ENCODE measurements at regions not wholly inside any gene's neighbourhood (a gene's known extent, or its start where the extent isn't known, plus 50 kb on each side); places are given as distances from the start of the nearest gene placed in this dataset.
A peak's percentile ranks its signal among the peaks of the same experiment; 100 is the strongest.

- FAIRE-seq (no peak), DNase-seq (ENCODE audit: low read depth in 1 of 2, low spot score in 1 of 2) (no peak), ATAC-seq (no peak)
- TF ChIP-seq BHLHE40 (IDR thresholded peaks at IDR 0.05; ENCODE audit: low read depth, low read length) (no peak), ZC3H11A (IDR thresholded peaks at IDR 0.05) (no peak), NPAS2 (CRISPR knock-in tag; IDR thresholded peaks at IDR 0.05; ENCODE audit: borderline replicate concordance) (no peak), KDM5A (IDR thresholded peaks at IDR 0.05) (no peak), GATA3 (IDR thresholded peaks at IDR 0.05; ENCODE audit: borderline replicate concordance) (no peak), PBX3 (IDR thresholded peaks at IDR 0.05) (no peak), HOXB13 (CRISPR knock-in tag; IDR thresholded peaks at IDR 0.05; ENCODE audit: low read depth) (no peak), PHF8 (IDR thresholded peaks at IDR 0.05; ENCODE audit: borderline replicate concordance, low read depth) (no peak), RARB (CRISPR knock-in tag; IDR thresholded peaks at IDR 0.05) (no peak), BCL3 (IDR thresholded peaks at IDR 0.05) (no peak), ATOH8 (CRISPR knock-in tag; IDR thresholded peaks at IDR 0.05; ENCODE audit: low read depth) (no peak), NFE2L2 (conservative IDR thresholded peaks at IDR 0.05; ENCODE audit: low read length) (no peak), HEYL (CRISPR knock-in tag; IDR thresholded peaks at IDR 0.05) (no peak), SMC3 (IDR thresholded peaks at IDR 0.05) (no peak), RNF2 (IDR thresholded peaks at IDR 0.05; ENCODE audit: borderline replicate concordance, low read depth) (no peak), CHD4 (IDR thresholded peaks at IDR 0.05; ENCODE audit: borderline replicate concordance) (no peak), CEBPB (IDR thresholded peaks at IDR 0.05) (no peak), SREBF2 (IDR thresholded peaks at IDR 0.05) (no peak), REST (IDR thresholded peaks at IDR 0.05) (no peak)
- Histone ChIP-seq H3K9me3 (0 out of 3 replicates have a peak, but pooled peaks cover 10% of the 10 kb centered on the region), H3K4me2 (no peak overlapping the region), H3K4me1 (0 out of 3 replicates have a peak, but pooled peaks cover 4% of the 10 kb centered on the region), H3K27ac (no peak overlapping the region), H3K4me3 (no peak overlapping the region)
- ChIA-PET POLR2A (interaction anchor here (0.7 kb wide), 1 partner anchor 107 kb away, joined by 4 read pairs; no protein-coding TSS in a partner anchor), CTCF (interaction anchor here (0.6 to 5.6 kb wide), 12 partner anchors 9 to 261 kb away, joined by 3 to 44 read pairs (median 4); no protein-coding TSS in a partner anchor)
Observed at GRCh38 chr6:41423002-41423401, 87.6 kb downstream of the NCR2 start.

GRCh38 chr6:41424370-41425058, 89.1 kb downstream of the NCR2 start:
- Histone ChIP-seq H3K4me1 (0 out of 3 replicates have a peak, but pooled peaks cover 4% of the 10 kb centered on the region), H3K9me3 (0 out of 3 replicates have a peak, but pooled peaks cover 3% of the 10 kb centered on the region), H3K4me3 (no peak overlapping the region), H3K27ac (peak overlapping the region in 1 of 2 experiments; percentile 59; a peak in 2 of 6 replicates), H3K4me2 (no peak overlapping the region)
- DNase-seq (ENCODE audit: low read depth in 1 of 2, low spot score in 1 of 2) = peak; percentile 64
- no peak for FAIRE-seq
- ChIA-PET CTCF (interaction anchor here (0.6 to 5.6 kb wide), 36 partner anchors 8 to 289 kb away, joined by 3 to 44 read pairs (median 4); no protein-coding TSS in a partner anchor), POLR2A (no interaction called here)
- 15% methylated on average over 4 of the region's 4 CpGs for WGBS (ENCODE audit: missing lambda C conversion rate)
- ATAC-seq = peak; percentile 75 to 89; a peak in 5 of 6 replicates
- TF ChIP-seq CTCF (IDR thresholded peaks at IDR 0.05) (peak; percentile 63), RNF2 (IDR thresholded peaks at IDR 0.05; ENCODE audit: borderline replicate concordance, low read depth) (no peak), EHF (CRISPR knock-in tag; IDR thresholded peaks at IDR 0.05) (no peak), REST (IDR thresholded peaks at IDR 0.05) (no peak), MYC (IDR thresholded peaks at IDR 0.05; ENCODE audit: borderline replicate concordance, low read length) (no peak), HOXB5 (CRISPR knock-in tag; IDR thresholded peaks at IDR 0.05) (no peak)
